ENCODE measurements at regions not wholly inside any gene's neighbourhood (a gene's known extent, or its start where the extent isn't known, plus 50 kb on each side); places are given as distances from the start of the nearest gene placed in this dataset.

- DNase-seq (ENCODE audit: low spot score): no peak
Observed at GRCh38 chr7:31398815-31399214, 58.3 kb upstream of the NEUROD6 start.

DNA sequence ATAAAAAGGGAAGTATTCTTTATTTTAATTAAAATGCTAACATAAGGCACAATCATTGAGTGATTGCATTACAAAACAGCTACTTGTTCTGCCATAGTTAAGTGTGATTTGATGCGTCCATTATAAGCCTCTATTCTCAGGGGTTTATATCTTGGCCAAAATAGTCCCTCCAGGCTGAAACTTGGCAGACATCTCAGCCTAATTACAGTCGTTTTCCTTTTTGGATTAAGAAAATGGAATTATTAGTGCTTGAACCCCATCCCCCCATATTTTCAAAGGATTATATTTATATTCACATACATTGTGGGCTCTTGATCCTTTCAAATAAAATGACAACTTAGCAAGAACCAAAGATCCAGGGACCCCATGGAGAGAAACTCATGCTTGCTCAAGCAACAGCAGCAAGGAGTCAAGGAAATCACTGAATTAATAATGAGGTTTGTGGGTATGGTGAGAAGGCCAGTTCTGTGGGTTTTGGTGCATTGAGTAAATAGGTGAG lies 66.7 kb upstream of the NEUROD6 start:
- DNase-seq (ENCODE audit: low spot score): no peak

- no peak for DNase-seq (ENCODE audit: low spot score)
Observed at GRCh38 chr7:31408140-31408729, 67.7 kb upstream of the NEUROD6 start.

- DNase-seq (ENCODE audit: low spot score): no peak
Observed at GRCh38 chr7:31410265-31410664, 69.7 kb upstream of the NEUROD6 start.

DNA sequence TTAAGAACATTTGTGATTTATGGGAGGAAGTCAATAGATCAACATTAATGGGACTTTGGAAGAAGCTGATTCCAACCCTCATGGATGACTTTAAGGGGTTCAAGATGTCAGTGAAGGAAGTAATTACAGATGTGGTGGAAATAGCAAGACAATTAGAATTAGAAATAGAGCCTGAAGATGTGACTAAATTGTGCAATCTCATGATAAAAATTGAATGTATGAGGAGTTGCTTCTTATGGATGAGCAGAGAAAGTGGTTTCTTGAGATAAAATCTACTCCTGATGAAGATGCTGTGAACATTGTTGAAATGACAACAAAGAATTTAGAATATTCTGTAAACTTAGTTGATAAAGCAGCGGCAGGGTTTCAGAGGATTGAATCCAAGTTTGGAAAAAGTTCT lies 70.9 kb upstream of the NEUROD6 start:
- no peak for DNase-seq (ENCODE audit: low spot score)

DNA sequence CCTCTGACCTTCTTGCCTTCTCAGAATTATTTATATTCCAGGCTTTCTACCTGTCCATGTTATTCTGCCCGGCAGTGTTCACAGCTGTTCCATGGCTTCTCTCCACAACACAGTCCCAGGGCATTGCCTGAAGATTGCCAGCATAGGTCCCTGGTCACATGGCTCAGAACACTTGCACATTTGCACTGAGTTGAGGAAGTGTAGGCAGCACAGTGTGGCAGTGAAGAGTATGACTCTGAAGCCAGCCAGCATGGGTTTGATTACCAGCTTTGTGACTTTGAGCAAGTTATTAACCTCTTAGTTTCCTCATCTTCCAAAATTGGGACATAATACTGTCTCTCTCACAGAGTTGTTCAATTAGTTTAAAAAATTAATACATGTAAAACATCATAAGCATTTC lies 73.2 kb upstream of the NEUROD6 start:
- DNase-seq (ENCODE audit: low spot score): no peak

DNA sequence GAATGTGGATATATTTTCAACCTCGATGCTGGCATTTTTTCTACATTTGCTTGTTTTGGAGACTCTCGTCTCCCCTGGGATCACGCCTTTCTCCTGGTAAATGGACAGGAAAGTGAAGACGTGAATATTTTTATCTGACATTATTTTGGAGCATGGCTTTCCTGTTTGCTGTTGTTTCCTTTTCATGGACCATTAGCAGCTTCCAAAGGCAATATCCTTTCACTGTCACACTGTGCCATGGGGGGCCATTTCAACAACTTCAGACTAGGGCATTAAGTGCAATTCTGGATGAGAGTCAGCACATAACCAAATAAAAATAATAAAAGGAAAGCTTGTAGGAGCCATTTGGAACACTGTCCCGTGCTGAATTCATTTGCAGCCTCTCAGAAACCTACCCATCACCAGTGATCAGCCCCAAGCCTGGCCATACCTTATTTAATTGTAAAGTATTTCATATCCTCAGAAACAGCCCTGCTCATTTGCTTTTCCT lies 75.9 kb upstream of the NEUROD6 start:
- no peak for DNase-seq (ENCODE audit: low spot score)

- no peak for DNase-seq (ENCODE audit: low spot score)
Observed at GRCh38 chr7:31418928-31419327, 78.4 kb upstream of the NEUROD6 start.

GRCh38 chr7:31419505-31420055 lies 79.1 kb upstream of the NEUROD6 start:
- DNase-seq (ENCODE audit: low spot score): no peak

DNA sequence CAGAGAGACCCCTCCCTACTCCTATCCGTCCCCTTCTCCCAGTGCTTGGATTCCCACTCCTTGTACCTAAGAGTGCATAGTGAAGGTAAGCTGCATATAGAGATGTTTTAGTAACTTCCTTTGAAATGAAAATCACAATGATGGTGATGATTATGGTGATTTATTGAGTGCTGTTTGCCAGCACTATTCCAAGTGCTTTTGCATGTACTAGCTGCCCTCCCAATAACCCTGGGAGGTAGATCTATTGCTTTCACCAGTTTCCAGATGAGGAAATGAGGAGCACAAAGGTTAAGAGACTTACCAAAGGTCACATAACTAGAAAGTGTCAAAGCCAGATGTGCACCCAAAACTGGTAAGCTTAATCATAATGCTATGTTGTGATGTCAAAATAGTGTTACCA lies 80.4 kb upstream of the NEUROD6 start:
- no peak for DNase-seq (ENCODE audit: low spot score)

GRCh38 chr7:31421607-31422006 lies 81.1 kb upstream of the NEUROD6 start:
- DNase-seq (ENCODE audit: low spot score): no peak

- no peak for DNase-seq (ENCODE audit: low spot score)
Observed at GRCh38 chr7:31423994-31424393, 83.5 kb upstream of the NEUROD6 start.

GRCh38 chr7:31432176-31432575 lies 81.7 kb upstream of the ITPRID1 start:
- DNase-seq (ENCODE audit: low spot score): no peak

- DNase-seq (ENCODE audit: low spot score): no peak
Observed at GRCh38 chr7:31432836-31433340, 81.0 kb upstream of the ITPRID1 start.

- no peak for DNase-seq (ENCODE audit: low spot score)
Observed at GRCh38 chr7:31437250-31437865, 76.5 kb upstream of the ITPRID1 start.

- no peak for DNase-seq (ENCODE audit: low spot score)
Observed at GRCh38 chr7:31439165-31439564, 74.7 kb upstream of the ITPRID1 start.

GRCh38 chr7:31440511-31440910 lies 73.4 kb upstream of the ITPRID1 start:
- DNase-seq (ENCODE audit: low spot score): no peak

DNA sequence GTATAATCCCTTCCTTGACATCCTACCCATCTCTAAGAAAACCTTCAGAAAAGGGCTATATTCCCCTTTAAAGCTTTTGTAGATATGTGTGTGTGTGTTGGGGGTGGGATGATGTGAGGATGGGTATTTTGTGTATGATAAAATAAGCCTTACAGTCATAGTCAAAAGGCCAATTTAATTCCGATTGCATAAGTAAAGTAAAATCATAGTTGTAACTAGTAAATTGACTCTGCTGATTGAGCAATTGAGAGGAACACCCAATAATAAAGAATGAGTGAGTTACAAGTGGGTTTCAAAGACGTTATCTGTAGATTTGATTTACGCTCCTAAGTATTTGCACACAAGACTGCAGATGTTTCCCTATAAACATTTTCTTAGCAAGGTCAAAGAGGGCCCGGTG lies 71.3 kb upstream of the ITPRID1 start:
- DNase-seq (ENCODE audit: low spot score): no peak

DNA sequence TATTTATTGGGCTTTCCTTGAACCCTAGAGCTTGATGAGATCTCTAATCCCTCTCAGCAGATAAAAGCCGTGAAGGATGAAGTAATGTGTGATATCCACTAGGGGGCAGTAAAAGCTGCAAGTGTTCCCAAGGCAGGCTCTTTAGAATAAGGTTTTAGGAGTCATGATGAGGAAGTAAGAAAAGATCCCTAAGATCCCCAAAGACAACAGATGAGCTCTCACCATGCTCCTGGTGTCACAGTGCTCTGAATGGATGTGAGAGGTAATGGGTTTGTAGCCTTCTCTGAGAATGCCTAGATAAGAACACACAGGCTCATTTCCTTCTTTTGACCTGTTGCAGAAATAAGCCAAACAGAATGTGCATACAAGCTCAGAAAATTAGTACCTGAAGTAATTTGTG lies 70.4 kb upstream of the ITPRID1 start:
- DNase-seq (ENCODE audit: low spot score): peak; percentile 4

DNA sequence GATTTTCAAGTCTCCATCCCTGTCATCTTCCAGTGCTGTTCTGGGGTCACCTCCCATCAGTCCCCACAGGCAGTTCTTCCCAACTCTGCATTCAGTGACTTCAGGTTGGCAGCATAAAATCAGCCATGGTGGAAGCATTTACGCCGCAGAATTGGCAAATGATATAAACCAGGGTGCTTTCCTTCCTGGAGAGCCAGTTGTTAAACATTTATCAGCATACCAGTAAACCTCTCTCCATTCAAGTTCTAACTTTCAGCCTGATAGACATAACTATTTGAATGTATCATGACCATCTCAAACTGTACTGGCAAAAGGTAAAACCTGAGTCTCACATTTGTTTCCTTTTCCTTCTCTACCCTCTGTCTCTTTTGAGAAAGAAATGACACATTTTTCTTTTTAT lies 69.7 kb upstream of the ITPRID1 start:
- no peak for DNase-seq (ENCODE audit: low spot score)

DNA sequence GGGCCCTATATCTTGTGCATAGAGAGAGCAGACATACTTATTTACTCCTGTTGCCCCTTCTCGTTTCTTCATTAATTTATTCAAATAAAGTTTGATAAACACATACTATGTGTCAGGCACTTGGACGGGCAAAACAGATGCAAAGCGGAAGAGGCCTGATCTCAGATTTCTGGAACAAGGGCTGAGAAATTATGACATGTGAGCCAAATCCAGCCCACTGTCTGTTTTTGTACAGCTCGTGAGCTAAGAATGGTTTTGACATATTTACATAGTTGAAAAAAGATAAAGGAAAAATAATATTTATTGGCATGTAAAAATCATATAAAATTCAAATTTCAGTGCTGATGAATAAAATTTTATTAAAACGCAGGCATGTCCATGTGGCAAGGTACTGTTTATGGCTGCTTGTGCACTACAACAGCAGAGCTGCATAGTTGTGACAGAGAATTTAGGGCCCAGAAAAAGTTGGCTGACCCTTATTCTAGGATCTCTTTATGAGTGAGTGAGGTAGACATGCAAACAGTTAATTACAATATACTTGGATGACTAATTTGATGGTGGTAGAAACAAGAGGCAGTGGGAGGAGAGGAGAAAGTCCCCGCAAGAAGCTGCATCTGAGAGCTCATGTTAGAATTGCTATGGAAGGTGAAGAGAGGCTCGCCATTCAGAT lies 68.1 kb upstream of the ITPRID1 start:
- DNase-seq (ENCODE audit: low spot score): no peak

DNA sequence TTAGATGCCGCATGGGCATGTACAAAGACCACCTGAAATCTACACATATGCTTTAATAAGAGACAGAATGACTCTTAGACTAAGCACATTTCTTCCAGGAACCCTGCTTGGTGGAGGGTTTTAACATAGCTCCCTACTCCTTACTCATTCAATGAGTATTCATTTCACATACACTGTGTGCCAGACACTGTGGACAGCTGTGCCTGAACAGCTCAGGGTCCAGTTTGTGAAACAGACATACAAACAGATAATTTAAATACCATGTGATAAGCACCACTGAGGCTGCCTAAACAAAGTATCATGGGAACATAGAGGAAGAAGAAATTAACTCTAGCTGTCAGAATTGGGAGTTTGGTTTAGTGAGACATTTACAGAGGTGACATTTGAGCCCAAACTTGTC lies 65.2 kb upstream of the ITPRID1 start:
- DNase-seq (ENCODE audit: low spot score): no peak

DNA sequence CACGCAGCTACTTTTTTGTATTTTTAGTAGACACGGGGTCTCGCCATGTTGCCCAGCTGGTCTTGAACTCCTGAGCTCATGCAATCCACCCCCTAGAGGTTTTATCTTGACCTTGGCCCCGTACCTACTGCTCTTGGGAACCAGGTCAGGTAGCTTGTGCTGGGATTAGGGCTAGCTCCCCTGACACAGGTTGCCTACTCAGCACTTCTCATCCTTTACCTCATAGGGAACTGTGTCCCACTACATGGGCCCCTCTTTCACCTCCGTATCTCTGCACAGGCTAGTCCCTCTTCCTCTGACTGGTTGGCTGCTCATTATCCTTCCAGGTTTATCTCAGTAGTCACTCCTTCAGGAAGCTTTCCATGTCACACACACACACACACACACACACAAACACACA lies 58.0 kb upstream of the ITPRID1 start:
- DNase-seq (ENCODE audit: low spot score): no peak

Data from CD4-positive, alpha-beta T cell treated with Interleukin-2 at 100 ng/mL for 4 hours (primary cell).